GM18907 (cell line): ENCODE measurements at regions not wholly inside any gene's neighbourhood (a gene's known extent, or its start where the extent isn't known, plus 50 kb on each side); places are given as distances from the start of the nearest gene placed in this dataset.
"Not testable (repeated sequence)": the region's sequence is repeated elsewhere in the genome, so short reads cannot be mapped to it uniquely, and the experiment has no call there.

Experiments
- ATAC-seq: cut with Tn5 transposase; IDR thresholded peaks from one replicate; pipeline ENCODE4 v1.9.1; 2021; ENCODE audit warnings: mild to moderate bottlenecking, moderate library complexity; ENCODE audit not compliant: unreplicated experiment

DNA sequence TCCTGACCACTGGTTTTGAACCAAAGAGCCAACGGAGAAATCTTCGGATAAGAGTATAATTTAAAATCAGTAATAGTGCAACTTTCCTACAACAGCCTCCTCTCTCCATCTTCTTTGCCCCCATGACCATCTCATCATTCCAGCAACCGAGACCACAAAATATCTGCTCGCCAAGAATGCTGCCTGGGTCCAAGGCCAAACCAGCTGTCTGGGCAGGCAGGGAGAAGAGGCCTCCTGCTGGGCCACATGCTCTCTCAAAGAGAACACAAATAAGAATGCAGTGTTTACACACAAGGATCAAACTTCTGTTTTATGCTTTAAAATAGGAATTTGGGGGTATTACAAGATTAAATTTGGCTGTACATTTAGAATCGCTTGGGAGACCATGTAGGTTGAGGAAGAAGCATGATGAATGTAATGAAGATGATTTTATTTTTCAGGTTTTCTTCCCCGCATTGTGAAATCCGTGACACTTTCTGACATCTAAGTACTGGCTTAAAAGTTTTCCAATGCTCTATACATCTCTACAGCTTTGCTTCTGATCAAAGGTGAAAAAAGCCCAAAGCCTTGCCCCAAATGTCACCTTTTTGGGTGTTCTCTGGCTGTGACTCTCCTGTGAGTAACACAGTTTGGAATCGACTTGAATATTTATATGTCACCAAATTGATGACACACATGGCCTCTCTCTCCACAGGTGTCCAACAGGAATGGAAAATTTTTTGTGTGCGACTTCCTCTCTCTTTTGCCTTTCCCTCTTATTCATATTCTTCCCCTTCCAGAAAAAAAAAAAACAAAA lies 79.4 kb upstream of the PROKR2 start:
- ATAC-seq: no peak

DNA sequence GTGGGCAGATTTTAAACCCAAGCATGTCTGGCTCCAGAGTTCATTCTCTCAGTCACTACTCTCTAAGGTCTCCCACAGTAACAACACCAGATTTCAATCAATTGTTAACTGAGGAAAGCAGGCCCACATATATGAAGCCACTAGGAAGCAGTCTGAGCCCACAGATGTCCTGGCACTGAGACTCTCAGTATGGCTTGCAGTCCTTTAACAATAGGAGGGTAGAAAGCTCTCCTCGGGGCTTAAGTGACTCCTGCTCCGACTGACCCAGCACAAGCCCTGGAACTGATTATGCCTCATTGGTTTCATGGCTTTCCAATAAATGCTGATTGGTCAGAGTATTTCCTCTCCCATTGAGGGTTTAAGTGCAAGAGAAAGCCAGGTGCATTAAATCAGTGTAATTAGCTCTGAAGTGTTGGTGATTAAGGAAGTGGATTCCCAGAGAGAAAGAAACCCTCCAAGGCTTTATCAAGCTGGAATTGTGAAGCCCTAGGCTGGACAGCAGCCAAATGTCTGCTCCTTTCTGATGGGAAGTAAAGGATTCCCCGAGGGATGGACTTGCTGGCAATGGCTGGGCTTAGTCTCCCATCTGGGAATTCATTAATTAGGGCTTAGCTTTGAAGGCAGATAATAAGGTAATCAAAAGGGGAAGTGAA lies 76.6 kb upstream of the PROKR2 start:
- ATAC-seq: no peak

DNA sequence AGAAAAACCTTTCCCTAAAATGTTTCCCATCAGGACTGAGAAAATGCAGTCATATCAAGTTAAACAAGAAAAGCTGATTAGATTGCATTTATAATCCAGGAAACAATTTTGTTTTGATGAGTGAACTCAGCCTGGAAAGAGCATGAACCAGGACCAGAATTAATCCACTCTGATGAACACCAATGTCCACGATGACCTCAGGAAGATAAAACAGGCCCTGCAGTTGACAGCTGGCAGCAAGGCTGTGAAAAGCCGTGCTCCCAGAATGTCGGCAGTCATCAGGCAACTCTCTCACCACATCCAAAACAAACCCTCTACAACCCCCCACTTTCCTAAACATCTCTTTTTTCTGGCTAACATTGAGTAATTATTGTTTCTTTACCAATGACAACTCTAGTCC lies 74.0 kb upstream of the PROKR2 start:
- ATAC-seq: no peak

DNA sequence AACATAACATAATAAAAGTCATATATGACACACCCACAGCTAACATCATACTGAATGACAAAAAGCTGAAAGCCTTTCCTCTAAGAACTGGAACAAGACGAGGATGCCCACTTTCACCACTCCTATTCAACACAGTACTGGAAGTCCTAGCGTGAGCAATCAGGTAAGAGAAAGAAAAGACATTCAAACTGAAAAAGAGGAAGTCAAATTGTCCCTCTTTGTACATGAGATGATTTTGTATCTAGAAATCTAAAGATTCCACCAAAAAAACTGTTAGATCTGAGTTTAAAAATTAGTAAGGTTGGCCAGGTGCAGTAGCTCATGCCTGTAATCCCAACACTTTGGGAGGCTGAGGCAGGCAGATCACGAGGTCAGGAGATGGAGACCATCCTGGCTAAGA lies 70.1 kb upstream of the PROKR2 start:
- ATAC-seq: not testable (repeated sequence)

DNA sequence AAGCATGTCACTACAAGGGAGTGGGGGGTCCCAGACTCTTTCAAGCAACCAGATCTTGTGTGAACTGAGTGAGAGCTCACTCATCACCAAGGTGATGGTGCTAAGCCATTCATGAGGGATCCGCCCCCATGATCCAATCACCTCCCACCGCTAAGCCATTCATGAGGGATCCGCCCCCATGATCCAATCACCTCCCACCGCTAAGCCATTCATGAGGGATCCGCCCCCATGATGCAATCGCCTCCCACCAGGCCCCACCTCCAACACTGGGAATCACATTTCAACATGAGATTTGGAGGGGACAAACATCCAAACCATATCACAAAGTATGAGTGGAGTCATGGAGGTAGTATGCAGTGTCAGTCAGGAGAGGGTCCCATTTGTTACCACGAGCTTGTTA lies 64.8 kb upstream of the PROKR2 start:
- ATAC-seq: not testable (repeated sequence)

DNA sequence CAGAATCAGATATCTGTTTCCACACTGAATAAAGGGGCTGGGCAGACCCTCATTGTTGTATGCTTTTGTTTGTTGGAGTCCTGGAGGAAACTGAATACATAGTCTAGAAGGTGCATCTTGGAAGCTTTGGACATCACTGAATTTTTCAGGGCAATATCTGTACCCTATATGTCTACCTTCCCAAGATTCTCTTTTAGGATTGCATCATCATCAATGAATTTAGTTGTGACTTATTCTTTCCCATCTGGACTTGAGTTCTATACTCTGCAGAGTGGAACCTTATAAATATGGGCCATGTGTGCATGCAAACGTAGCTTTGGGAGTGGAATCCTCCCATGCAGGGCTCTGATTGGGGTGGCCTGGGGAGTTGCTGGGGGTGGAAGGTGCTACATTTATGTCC lies 60.7 kb upstream of the PROKR2 start:
- no peak for ATAC-seq

DNA sequence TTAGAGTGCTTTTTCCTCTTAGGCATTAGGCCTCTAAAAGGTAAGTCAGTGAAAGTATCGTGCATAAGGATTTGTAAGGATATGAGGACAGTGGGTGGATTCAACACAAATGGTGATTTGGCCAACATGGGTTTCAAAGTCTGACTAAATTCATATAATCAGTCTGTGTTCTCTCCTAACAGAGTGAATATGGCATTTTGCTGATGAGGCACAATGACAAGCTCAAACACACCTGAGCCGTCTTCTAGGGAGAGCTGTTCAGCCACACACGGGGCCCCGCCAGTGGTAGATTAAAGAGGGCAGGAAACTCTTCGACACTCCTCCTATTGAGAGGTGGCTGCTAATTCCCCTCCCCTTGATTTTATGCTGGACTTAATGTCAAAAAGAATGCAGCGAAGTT lies 59.5 kb upstream of the PROKR2 start:
- ATAC-seq: no peak

DNA sequence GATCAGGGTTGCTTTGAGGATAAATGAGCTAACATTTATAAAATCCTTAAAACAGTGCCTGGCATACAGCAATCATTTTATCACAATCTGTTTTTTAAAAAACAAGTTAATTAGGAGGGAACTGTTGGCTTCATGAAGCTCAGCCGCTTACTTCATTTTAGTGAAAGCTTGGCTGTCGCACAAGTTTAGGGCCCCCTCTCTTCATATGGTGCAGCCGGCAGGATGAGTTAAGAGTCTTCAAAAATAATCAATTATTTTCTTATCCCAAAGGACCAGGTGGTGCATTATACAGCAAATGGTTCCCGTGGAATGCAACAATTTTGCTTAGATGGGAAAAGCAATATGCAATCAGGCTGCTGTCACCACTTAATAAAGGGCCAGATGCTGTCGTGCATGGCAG lies 57.4 kb upstream of the PROKR2 start:
- no peak for ATAC-seq

DNA sequence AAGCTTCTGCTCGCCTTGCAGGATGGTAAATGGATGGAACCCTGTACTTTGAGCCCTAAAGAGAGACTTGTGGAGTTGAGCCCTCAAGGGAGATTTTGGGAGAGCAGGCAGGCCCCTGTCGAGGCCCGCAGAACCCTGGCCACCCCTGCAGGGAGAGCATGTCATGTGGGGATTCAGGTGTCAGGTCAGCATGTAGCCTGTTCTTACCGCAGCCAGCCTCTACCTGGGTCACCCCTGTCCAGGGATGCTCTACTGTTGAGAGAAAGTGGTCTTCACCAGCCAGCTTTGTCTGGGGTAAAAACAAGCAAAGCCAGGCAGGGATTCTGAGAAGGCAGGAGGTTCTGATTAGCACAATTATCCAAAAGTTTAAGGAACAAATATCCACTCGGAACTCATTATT lies 55.6 kb upstream of the PROKR2 start:
- no peak for ATAC-seq

DNA sequence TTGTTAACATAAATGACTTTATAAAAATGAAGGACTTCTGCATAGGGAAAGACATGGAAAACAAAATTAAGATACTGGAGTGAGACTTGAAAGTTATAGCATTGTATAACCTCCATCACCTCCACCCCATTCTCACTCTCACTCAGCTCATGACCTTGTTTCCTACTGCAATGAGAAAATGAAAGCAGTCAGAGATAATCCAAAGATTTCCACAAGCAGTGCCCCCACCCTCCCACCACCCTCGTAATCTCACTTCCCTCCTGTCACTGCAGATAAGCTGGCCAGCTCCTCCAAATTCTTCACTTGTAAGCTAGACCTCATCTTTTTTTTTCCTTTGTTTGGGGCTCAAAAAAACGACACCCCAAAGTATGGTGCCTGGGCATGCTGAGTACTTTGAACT lies 52.9 kb upstream of the PROKR2 start:
- ATAC-seq: no peak
